ENCODE measurements at regions not wholly inside any gene's neighbourhood (a gene's known extent, or its start where the extent isn't known, plus 50 kb on each side); places are given as distances from the start of the nearest gene placed in this dataset.

GRCh38 chr7:29734246-29734731 lies 72.0 kb upstream of the WIPF3 start:
- TF ChIP-seq CTCF (IDR thresholded peaks at IDR 0.05) = no peak
- TF ChIP-seq POLR2AphosphoS5 (IDR thresholded peaks at IDR 0.05; ENCODE audit: low read depth, low read length) = no peak

All from Panc1 (cell line).